ENCODE measurements at regions not wholly inside any gene's neighbourhood (a gene's known extent, or its start where the extent isn't known, plus 50 kb on each side); places are given as distances from the start of the nearest gene placed in this dataset. TPM values are rescaled to one million over a fixed set of nuclear protein-coding genes. Genes with fewer than 3 reads are reported as not detected.

Small RNAs in the stretch of these regions (small RNA-seq; reads per million reads assigned to genes)
- gene AL606845.1 (not detected), gene RNU6-475P (not detected)

Data from HT1080 (cell line).